ENCODE measurements at regions not wholly inside any gene's neighbourhood (a gene's known extent, or its start where the extent isn't known, plus 50 kb on each side); places are given as distances from the start of the nearest gene placed in this dataset.

- no peak for DNase-seq
Measured at GRCh38 chr10:76733441-76733936, 904.1 kb downstream of the KCNMA1 start.

- DNase-seq: no peak
Measured at GRCh38 chr10:76732306-76732705, 905.3 kb downstream of the KCNMA1 start.

GRCh38 chr10:76729841-76730487 lies 907.6 kb downstream of the KCNMA1 start:
- no peak for DNase-seq

GRCh38 chr10:76729346-76729745 lies 908.3 kb downstream of the KCNMA1 start:
- no peak for DNase-seq

GRCh38 chr10:76727038-76727437 lies 910.6 kb downstream of the KCNMA1 start:
- no peak for DNase-seq

- no peak for DNase-seq
Measured at GRCh38 chr10:76723844-76724243, 913.8 kb downstream of the KCNMA1 start.

GRCh38 chr10:76721891-76722505 lies 915.6 kb downstream of the KCNMA1 start:
- no peak for DNase-seq

- no peak for DNase-seq
Measured at GRCh38 chr10:76719006-76719405, 918.6 kb downstream of the KCNMA1 start.

GRCh38 chr10:76717141-76717540 lies 920.5 kb downstream of the KCNMA1 start:
- DNase-seq: no peak

GRCh38 chr10:76711222-76711997 lies 926.2 kb downstream of the KCNMA1 start:
- no peak for DNase-seq

- DNase-seq: no peak
Measured at GRCh38 chr10:76700241-76700640, 937.4 kb downstream of the KCNMA1 start.

GRCh38 chr10:76697923-76698322 lies 939.7 kb downstream of the KCNMA1 start:
- no peak for DNase-seq

GRCh38 chr10:76695069-76695468 lies 942.5 kb downstream of the KCNMA1 start:
- no peak for DNase-seq

- DNase-seq: no peak
Measured at GRCh38 chr10:76686201-76686600, 951.4 kb downstream of the KCNMA1 start.

- no peak for DNase-seq
Measured at GRCh38 chr10:76684968-76685367, 952.6 kb downstream of the KCNMA1 start.

- DNase-seq: no peak
Measured at GRCh38 chr10:76681153-76681552, 956.5 kb downstream of the KCNMA1 start.

- DNase-seq: no peak
Measured at GRCh38 chr10:76679030-76679429, 958.6 kb downstream of the KCNMA1 start.

GRCh38 chr10:76675951-76676587 lies 961.5 kb downstream of the KCNMA1 start:
- no peak for DNase-seq

GRCh38 chr10:76675561-76675950 lies 962.1 kb downstream of the KCNMA1 start:
- DNase-seq: no peak

- no peak for DNase-seq
Measured at GRCh38 chr10:76667408-76668370, 969.9 kb downstream of the KCNMA1 start.

- DNase-seq: no peak
Measured at GRCh38 chr10:76666891-76667290, 970.7 kb downstream of the KCNMA1 start.

- no peak for DNase-seq
Measured at GRCh38 chr10:76665029-76665428, 972.6 kb downstream of the KCNMA1 start.
